Kidney epithelial cell (primary cell): ENCODE measurements at regions not wholly inside any gene's neighbourhood (a gene's known extent, or its start where the extent isn't known, plus 50 kb on each side); places are given as distances from the start of the nearest gene placed in this dataset.

Source experiments
- DNase-seq: peaks from one replicate; pipeline ENCODE4 v3.0.0-alpha.2; 2010; ENCODE audit warnings: low read depth
- H3K27me3 ChIP-seq: 2 replicates; pipeline ENCODE4 v1.6.0; 2011; ENCODE audit warnings: low read length; ENCODE audit not compliant: control insufficient read depth, insufficient read depth
- H3K36me3 ChIP-seq: 2 replicates; pipeline ENCODE4 v1.5.1; 2011; ENCODE audit warnings: low read length; ENCODE audit not compliant: control insufficient read depth, insufficient read depth
- H3K4me3 ChIP-seq: 2 replicates; pipeline ENCODE4 v1.5.1; 2011; ENCODE audit warnings: low read depth, mild to moderate bottlenecking, control low read depth, low read length
- CTCF ChIP-seq: IDR thresholded peaks from 2 replicates; pipeline ENCODE4 v1.5.1; 2011; ENCODE audit warnings: mild to moderate bottlenecking, moderate library complexity, low read length, control low read depth, inconsistent platforms; ENCODE audit not compliant: insufficient read depth, poor library complexity, severe bottlenecking

- no peak for DNase-seq
- H3K27me3 ChIP-seq: no peaks in the 10 kb centered on the region
- H3K36me3 ChIP-seq: no peaks in the 10 kb centered on the region
- TF ChIP-seq CTCF: no peak
- H3K4me3 ChIP-seq: no peak overlapping the region
These were observed 161.3 kb upstream of the TMCC3 start for GRCh38 chr12:94811611-94812010.

DNA sequence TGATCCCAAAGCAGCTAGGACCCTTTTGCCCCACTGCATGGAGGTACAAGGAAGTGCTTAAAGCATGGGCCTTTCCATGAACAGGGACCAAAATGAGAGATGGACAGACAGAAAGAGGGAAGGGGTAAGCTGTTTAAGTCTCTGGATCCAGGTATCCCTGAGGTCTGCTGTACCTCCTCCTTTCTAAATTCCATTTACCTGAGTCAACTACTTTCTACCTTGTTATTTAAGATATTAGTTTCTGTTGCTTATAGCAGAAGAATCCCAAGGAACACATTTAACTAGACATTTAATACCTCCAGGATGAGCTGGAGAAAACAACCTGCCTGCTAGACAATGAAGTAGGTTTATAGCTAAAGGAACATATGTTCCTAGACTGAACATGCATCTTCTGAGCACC is 157.6 kb upstream of the TMCC3 start:
- Histone ChIP-seq H3K27me3 (no peaks in the 10 kb centered on the region), H3K4me3 (no peak overlapping the region), H3K36me3 (no peaks in the 10 kb centered on the region)
- no peak for DNase-seq
- no peak for TF ChIP-seq CTCF

- no peak overlapping the region for H3K4me3 ChIP-seq
- TF ChIP-seq CTCF: no peak
- no peak for DNase-seq
- H3K36me3 ChIP-seq: no peaks in the 10 kb centered on the region
- H3K27me3 ChIP-seq: no peaks in the 10 kb centered on the region
These were observed 156.3 kb upstream of the TMCC3 start for GRCh38 chr12:94806617-94807016.

DNA sequence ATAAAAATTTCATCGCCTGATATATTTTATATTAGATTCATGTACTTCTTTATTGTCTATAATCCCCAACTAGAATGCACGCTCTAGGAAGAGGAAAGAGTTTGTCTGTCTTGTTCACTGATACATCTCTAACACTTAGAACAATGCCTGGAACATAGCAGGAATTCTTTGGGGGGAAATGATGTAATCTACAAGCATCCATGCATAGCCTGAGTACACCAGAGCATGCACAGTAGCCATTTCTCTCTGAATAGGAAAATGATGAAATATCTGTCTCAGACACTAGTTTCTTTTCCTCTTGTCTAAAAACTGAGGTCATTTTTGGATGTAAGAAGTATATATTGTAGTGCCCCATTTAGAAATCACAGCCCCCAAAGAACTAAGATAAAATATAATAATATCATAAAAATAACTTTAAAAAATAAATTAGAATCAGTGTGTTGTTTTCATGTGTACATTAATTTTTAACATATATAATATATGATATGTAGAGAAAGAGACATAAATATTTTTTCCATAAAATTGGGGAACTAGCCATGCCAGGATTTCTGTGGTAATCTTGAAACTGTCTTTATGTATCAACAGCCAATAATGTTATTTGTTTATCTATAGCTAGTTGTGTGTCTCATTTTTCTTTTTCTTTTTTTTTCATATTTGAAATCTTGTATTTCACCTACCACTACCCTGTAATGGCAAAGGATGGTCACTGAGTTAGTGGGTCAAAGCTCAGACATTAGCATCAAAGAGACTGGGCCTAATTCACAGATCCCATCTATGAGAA is 155.6 kb upstream of the TMCC3 start:
- Histone ChIP-seq H3K4me3 (no peak overlapping the region), H3K36me3 (no peaks in the 10 kb centered on the region), H3K27me3 (no peaks in the 10 kb centered on the region)
- peak; percentile 90 for DNase-seq
- no peak for TF ChIP-seq CTCF

- no peaks in the 10 kb centered on the region for H3K27me3 ChIP-seq
- DNase-seq: no peak
- H3K36me3 ChIP-seq: no peaks in the 10 kb centered on the region
- TF ChIP-seq CTCF: no peak
- no peak overlapping the region for H3K4me3 ChIP-seq
These were observed 153.6 kb upstream of the TMCC3 start for GRCh38 chr12:94803939-94804338.

GRCh38 chr12:94802796-94803195 is 152.4 kb upstream of the TMCC3 start:
- Histone ChIP-seq H3K36me3 (no peaks in the 10 kb centered on the region), H3K4me3 (no peak overlapping the region), H3K27me3 (no peaks in the 10 kb centered on the region)
- no peak for DNase-seq
- no peak for TF ChIP-seq CTCF
